ENCODE measurements at regions not wholly inside any gene's neighbourhood (a gene's known extent, or its start where the extent isn't known, plus 50 kb on each side); places are given as distances from the start of the nearest gene placed in this dataset.

- Histone ChIP-seq H2AFZ (ENCODE audit: low read depth, low read length) (no peak overlapping the region), H3K27me3 (ENCODE audit: insufficient read depth, low read length) (no peaks in the 10 kb centered on the region), H3K4me1 (ENCODE audit: insufficient read depth, low read length) (peaks cover 2% of the 10 kb centered on the region), H3K4me3 (ENCODE audit: low read length) (no peak overlapping the region), H3K36me3 (ENCODE audit: insufficient read depth, low read length) (no peaks in the 10 kb centered on the region), H3K9me3 (ENCODE audit: low read length) (no peaks in the 10 kb centered on the region)
Observed at GRCh38 chr10:105988848-105989247, 1175.7 kb downstream of the SORCS1 start.

- Histone ChIP-seq H3K36me3 (ENCODE audit: insufficient read depth, low read length) (no peaks in the 10 kb centered on the region), H3K9me3 (ENCODE audit: low read length) (no peaks in the 10 kb centered on the region), H3K27me3 (ENCODE audit: insufficient read depth, low read length) (no peaks in the 10 kb centered on the region), H3K4me3 (ENCODE audit: low read length) (no peak overlapping the region), H2AFZ (ENCODE audit: low read depth, low read length) (no peak overlapping the region), H3K4me1 (ENCODE audit: insufficient read depth, low read length) (peaks cover 2% of the 10 kb centered on the region)
Observed at GRCh38 chr10:105986912-105987635, 1177.4 kb downstream of the SORCS1 start.

- H3K27me3 ChIP-seq (ENCODE audit: insufficient read depth, low read length) = no peaks in the 10 kb centered on the region
- H3K9me3 ChIP-seq (ENCODE audit: low read length) = no peaks in the 10 kb centered on the region
- no peaks in the 10 kb centered on the region for H3K36me3 ChIP-seq (ENCODE audit: insufficient read depth, low read length)
- H3K4me1 ChIP-seq (ENCODE audit: insufficient read depth, low read length) = peaks cover 2% of the 10 kb centered on the region
- H3K4me3 ChIP-seq (ENCODE audit: low read length) = no peak overlapping the region
- H2AFZ ChIP-seq (ENCODE audit: low read depth, low read length) = no peak overlapping the region
Observed at GRCh38 chr10:105986486-105986885, 1178.0 kb downstream of the SORCS1 start.

GRCh38 chr10:105982735-105983134 is 1181.8 kb downstream of the SORCS1 start:
- H3K27me3 ChIP-seq (ENCODE audit: insufficient read depth, low read length) = no peaks in the 10 kb centered on the region
- H3K36me3 ChIP-seq (ENCODE audit: insufficient read depth, low read length) = no peaks in the 10 kb centered on the region
- H3K4me3 ChIP-seq (ENCODE audit: low read length) = no peak overlapping the region
- no peak overlapping the region for H2AFZ ChIP-seq (ENCODE audit: low read depth, low read length)
- peaks cover 2% of the 10 kb centered on the region for H3K4me1 ChIP-seq (ENCODE audit: insufficient read depth, low read length)
- H3K9me3 ChIP-seq (ENCODE audit: low read length) = no peaks in the 10 kb centered on the region

GRCh38 chr10:105981679-105982078 is 1182.8 kb downstream of the SORCS1 start:
- Histone ChIP-seq H3K4me3 (ENCODE audit: low read length) (no peak overlapping the region), H3K36me3 (ENCODE audit: insufficient read depth, low read length) (no peaks in the 10 kb centered on the region), H3K27me3 (ENCODE audit: insufficient read depth, low read length) (no peaks in the 10 kb centered on the region), H3K9me3 (ENCODE audit: low read length) (no peaks in the 10 kb centered on the region), H3K4me1 (ENCODE audit: insufficient read depth, low read length) (peaks cover 2% of the 10 kb centered on the region), H2AFZ (ENCODE audit: low read depth, low read length) (no peak overlapping the region)

- H3K4me1 ChIP-seq (ENCODE audit: insufficient read depth, low read length) = peaks cover 17% of the 10 kb centered on the region
- no peaks in the 10 kb centered on the region for H3K36me3 ChIP-seq (ENCODE audit: insufficient read depth, low read length)
- no peaks in the 10 kb centered on the region for H3K27me3 ChIP-seq (ENCODE audit: insufficient read depth, low read length)
- peak overlapping the region; percentile 9 for H2AFZ ChIP-seq (ENCODE audit: low read depth, low read length)
- H3K9me3 ChIP-seq (ENCODE audit: low read length) = no peaks in the 10 kb centered on the region
- no peak overlapping the region for H3K4me3 ChIP-seq (ENCODE audit: low read length)
Observed at GRCh38 chr10:105974803-105975456, 1189.6 kb downstream of the SORCS1 start.

GRCh38 chr10:105973902-105974301 is 1190.6 kb downstream of the SORCS1 start:
- H2AFZ ChIP-seq (ENCODE audit: low read depth, low read length) = peak overlapping the region; percentile 70
- no peaks in the 10 kb centered on the region for H3K9me3 ChIP-seq (ENCODE audit: low read length)

GRCh38 chr10:105973360-105973759 is 1191.1 kb downstream of the SORCS1 start:
- H3K9me3 ChIP-seq (ENCODE audit: low read length) = no peaks in the 10 kb centered on the region
- peak overlapping the region; percentile 70 for H2AFZ ChIP-seq (ENCODE audit: low read depth, low read length)

More at GRCh38 chr10:105973902-105974301, 1190.6 kb downstream of the SORCS1 start:
- Histone ChIP-seq H3K4me3 (ENCODE audit: low read length) (no peak overlapping the region), H3K36me3 (ENCODE audit: insufficient read depth, low read length) (no peaks in the 10 kb centered on the region), H3K27me3 (ENCODE audit: insufficient read depth, low read length) (no peaks in the 10 kb centered on the region), H3K4me1 (ENCODE audit: insufficient read depth, low read length) (peaks cover 17% of the 10 kb centered on the region)

GRCh38 chr10:105971460-105971859 is 1193.0 kb downstream of the SORCS1 start:
- H3K36me3 ChIP-seq (ENCODE audit: insufficient read depth, low read length) = no peaks in the 10 kb centered on the region
- H3K9me3 ChIP-seq (ENCODE audit: low read length) = no peaks in the 10 kb centered on the region
- H3K27me3 ChIP-seq (ENCODE audit: insufficient read depth, low read length) = no peaks in the 10 kb centered on the region
- H2AFZ ChIP-seq (ENCODE audit: low read depth, low read length) = no peak overlapping the region
- H3K4me3 ChIP-seq (ENCODE audit: low read length) = no peak overlapping the region
- H3K4me1 ChIP-seq (ENCODE audit: insufficient read depth, low read length) = peaks cover 17% of the 10 kb centered on the region

More at GRCh38 chr10:105973360-105973759, 1191.1 kb downstream of the SORCS1 start:
- Histone ChIP-seq H3K4me3 (ENCODE audit: low read length) (no peak overlapping the region), H3K4me1 (ENCODE audit: insufficient read depth, low read length) (peaks cover 17% of the 10 kb centered on the region), H3K27me3 (ENCODE audit: insufficient read depth, low read length) (no peaks in the 10 kb centered on the region), H3K36me3 (ENCODE audit: insufficient read depth, low read length) (no peaks in the 10 kb centered on the region)

GRCh38 chr10:105969884-105970377 is 1194.6 kb downstream of the SORCS1 start:
- H3K36me3 ChIP-seq (ENCODE audit: insufficient read depth, low read length) = no peaks in the 10 kb centered on the region
- H3K4me1 ChIP-seq (ENCODE audit: insufficient read depth, low read length) = peaks cover 17% of the 10 kb centered on the region
- H2AFZ ChIP-seq (ENCODE audit: low read depth, low read length) = no peak overlapping the region
- no peaks in the 10 kb centered on the region for H3K9me3 ChIP-seq (ENCODE audit: low read length)
- no peak overlapping the region for H3K4me3 ChIP-seq (ENCODE audit: low read length)
- no peaks in the 10 kb centered on the region for H3K27me3 ChIP-seq (ENCODE audit: insufficient read depth, low read length)

GRCh38 chr10:105968666-105969065 is 1195.8 kb downstream of the SORCS1 start:
- H3K27me3 ChIP-seq (ENCODE audit: insufficient read depth, low read length) = no peaks in the 10 kb centered on the region
- H3K9me3 ChIP-seq (ENCODE audit: low read length) = no peaks in the 10 kb centered on the region
- no peaks in the 10 kb centered on the region for H3K36me3 ChIP-seq (ENCODE audit: insufficient read depth, low read length)
- H2AFZ ChIP-seq (ENCODE audit: low read depth, low read length) = no peak overlapping the region
- H3K4me1 ChIP-seq (ENCODE audit: insufficient read depth, low read length) = peaks cover 11% of the 10 kb centered on the region
- H3K4me3 ChIP-seq (ENCODE audit: low read length) = no peak overlapping the region

GRCh38 chr10:105967256-105967655 is 1197.2 kb downstream of the SORCS1 start:
- Histone ChIP-seq H3K36me3 (ENCODE audit: insufficient read depth, low read length) (no peaks in the 10 kb centered on the region), H3K27me3 (ENCODE audit: insufficient read depth, low read length) (no peaks in the 10 kb centered on the region), H3K4me1 (ENCODE audit: insufficient read depth, low read length) (peaks cover 5% of the 10 kb centered on the region)

GRCh38 chr10:105965141-105965540 is 1199.4 kb downstream of the SORCS1 start:
- peaks cover 5% of the 10 kb centered on the region for H3K4me1 ChIP-seq (ENCODE audit: insufficient read depth, low read length)
- no peaks in the 10 kb centered on the region for H3K27me3 ChIP-seq (ENCODE audit: insufficient read depth, low read length)
- no peak overlapping the region for H3K4me3 ChIP-seq (ENCODE audit: low read length)
- no peaks in the 10 kb centered on the region for H3K9me3 ChIP-seq (ENCODE audit: low read length)
- H3K36me3 ChIP-seq (ENCODE audit: insufficient read depth, low read length) = no peaks in the 10 kb centered on the region
- H2AFZ ChIP-seq (ENCODE audit: low read depth, low read length) = no peak overlapping the region

More at GRCh38 chr10:105967256-105967655, 1197.2 kb downstream of the SORCS1 start:
- Histone ChIP-seq H2AFZ (ENCODE audit: low read depth, low read length) (no peak overlapping the region), H3K9me3 (ENCODE audit: low read length) (no peaks in the 10 kb centered on the region), H3K4me3 (ENCODE audit: low read length) (no peak overlapping the region)

Measured in neuron (in vitro differentiated cells).